ENCODE measurements at regions not wholly inside any gene's neighbourhood (a gene's known extent, or its start where the extent isn't known, plus 50 kb on each side); places are given as distances from the start of the nearest gene placed in this dataset.

DNA sequence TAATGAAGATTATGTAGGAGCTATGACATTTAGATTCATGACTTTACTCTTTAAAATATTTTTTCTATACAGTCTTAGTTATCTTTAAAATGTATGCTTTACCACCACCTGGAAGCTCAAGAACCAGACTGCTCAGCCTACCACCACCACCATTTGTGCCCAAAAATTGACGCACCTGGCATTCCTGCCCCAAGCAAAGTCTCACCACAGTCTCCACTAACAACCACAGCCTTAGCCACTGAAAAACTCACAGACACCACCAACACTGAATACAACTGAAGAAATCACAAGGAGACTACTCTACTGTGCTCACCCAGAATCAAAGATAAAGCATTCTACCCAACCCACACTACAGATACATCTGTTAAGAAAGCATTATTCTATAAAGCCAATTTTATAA, 201.9 kb upstream of the PDE10A start:
- DNase-seq: no peak

DNA sequence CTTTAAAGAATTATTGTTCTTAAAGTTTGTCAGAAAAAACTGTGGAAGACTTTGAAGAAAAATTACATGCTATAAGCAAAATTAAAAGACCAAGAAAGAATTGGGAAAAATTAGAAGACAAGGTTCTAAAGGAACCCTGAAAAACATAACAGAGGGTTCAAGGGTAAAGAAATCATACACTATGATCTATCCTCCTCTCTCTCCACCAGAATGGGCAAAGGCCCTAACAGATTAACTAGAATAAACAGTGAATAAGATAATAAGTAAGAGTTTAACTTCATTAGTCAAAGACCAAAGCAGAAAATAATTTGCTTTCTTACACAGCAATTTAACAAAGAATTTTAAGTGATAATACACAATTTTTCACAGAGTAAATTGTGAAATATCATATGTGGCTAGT, 201.2 kb upstream of the PDE10A start:
- no peak for DNase-seq

DNA sequence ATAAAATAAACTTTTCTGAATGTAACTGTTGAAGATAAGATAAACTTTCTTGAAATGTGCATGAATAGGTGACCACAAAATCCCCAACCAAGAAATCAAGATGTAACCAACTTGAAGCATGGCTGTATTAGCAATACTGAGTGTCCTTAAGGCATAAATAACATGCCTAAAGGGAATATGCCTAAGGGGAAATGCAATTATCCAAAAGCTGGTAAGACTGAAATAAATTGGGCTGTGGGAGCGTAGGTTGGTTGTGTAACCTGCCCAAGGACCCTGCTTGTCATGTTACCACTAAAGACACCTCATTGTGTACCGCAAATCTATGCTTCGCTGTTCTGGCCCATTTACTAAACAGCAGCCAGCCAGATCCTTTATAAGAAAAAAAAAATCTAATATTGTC, 200.8 kb upstream of the PDE10A start:
- no peak for DNase-seq

DNA sequence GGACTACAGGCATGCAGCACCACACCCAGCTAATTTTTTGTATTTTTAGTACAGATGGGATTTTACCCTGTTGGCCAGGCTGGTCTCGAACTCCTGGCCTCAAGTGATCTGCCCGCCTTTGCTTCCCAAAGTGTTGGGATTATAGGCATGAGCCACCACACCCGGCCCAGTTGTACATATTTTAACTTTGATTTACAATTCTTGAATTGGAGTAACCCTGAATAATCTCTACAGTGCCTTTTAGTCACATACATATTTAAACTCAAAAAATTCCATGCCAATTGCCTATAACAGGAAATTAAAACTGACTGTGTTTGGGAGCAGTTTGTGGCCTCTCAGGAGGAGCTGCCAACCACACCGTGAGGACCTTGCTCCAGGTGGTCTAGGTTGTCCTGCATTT, 199.8 kb upstream of the PDE10A start:
- no peak for DNase-seq

DNA sequence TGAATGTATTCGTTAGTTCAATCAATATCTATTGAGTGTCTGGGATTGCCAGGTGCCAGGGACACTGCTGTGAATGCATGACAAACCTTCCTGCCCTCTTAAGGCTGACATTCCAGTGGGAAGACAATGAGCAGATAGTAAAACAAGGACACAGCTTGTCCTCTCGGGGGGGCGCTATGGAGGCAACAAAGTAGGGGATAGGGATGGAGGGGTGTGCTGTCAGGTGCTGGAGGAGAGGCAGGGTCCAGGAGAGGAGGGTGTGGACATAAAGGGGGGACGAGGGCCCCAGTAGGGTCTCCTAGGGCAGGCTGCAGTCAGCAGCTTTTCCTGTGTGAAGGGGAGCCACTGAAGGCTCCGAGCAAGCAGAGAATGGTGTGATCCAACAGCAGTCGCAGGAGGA, 198.2 kb upstream of the PDE10A start:
- DNase-seq: no peak

DNA sequence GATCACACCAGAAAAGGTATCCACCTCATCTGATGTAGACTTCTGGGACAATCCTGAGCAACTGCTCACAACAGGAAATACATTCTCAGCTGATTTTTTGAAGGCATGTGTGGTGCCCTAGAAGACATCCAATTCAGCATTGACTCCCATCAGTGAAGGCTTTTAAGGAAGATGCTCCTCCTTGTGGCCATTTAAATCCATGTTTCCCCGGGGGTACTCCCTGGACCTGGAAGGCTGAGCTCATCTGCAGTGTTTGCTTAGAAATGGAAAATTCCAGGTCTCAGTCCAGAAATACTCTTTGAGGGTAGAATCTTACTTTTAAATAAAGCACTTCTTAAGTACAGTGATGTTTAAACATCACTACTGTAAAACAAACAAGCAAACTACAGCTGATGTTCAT, 195.5 kb upstream of the PDE10A start:
- no peak for DNase-seq

DNA sequence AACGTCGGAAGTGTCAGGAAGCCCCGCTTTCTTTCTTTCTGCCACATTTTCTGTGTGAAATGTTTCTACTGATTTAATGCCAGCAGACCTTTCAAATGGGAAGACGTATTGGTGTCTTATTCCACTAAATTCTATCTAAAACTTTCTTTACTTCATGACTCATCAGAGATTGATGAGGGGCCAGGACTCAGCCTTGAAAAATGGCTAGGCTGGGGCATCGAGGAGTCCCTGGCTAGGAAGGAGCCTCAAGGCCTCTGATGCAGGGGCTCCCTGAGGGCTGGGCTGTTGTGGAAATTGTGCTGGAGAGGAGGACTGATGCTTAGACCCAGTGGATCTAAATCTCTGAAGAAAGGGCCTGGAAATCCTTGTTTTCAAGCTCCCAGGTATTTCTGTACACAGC, 192.8 kb upstream of the PDE10A start:
- DNase-seq: no peak

DNA sequence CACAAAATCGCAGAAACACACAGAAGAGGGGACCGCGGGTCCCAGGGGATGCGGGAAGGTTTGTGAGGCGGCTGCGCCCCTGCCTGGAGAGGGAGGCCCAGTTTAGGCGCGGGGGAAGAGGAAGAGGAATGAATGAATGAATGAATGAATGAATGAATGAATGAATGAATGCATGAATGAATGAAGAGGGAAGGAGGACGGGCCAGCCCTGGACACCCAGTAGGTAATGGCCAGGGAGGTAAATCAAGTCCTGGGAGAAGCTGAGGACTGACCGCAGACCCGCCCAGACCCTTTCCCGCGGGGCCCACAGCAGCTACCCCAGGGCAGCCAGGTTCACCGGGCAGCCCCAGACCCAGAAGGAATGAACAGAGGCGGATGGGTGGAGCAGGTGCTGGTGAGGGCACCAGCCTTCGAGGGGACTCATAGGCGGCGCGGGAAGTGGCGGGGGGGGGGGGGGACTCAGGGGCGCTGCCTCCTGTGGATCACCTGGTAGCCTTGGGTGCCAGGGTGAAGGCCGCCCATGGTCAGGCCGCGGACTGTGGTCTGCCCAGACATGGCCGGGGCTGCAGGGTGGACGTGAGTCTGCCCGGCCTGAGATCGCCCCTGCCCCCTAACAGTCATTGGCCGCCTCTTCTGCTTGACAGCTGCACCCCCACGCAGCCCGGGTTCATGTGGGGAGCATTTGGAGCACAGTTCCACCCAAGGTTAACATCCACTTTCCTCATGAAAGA, 192.0 kb upstream of the PDE10A start:
- no peak for DNase-seq

DNA sequence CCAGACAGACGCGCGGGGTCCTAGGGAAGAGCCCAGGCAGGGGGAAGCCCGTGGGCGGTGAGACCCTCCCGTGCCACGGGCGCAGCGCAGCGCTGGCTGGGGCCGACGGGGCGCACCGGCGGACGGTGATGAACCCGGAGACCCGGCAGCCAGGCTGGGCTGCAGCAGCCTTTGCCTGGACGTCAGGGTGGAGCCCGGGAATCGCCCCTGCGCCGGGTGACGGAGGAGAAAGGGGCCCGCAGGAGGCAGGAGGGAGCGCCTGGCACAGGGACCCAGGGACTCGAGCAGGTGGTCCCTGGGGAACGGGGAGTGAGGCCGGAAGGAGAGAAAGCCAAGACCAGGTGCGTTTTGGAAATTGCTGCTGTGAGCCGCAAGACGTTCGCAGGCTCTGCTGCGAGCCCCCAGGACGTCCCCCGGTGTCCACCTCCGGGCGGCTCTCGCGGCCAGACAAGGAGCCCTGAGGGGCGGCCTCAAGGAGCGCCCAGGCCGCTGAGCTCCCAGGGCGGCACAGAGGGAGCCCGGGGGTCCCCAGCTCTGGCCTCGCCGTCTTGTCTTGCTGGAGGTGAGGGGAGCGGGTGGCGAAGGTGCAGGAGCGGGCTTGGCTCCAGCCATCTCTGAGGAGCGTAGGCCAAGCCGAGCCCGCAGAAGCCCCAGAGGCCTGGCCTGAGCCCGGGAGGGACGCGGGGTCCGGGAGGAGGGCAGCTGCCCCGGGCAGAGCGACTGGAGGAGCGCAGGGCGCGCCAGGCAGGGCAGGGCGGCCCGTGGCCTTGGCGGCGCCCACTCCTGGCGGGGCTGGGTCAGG, 191.2 kb upstream of the PDE10A start:
- no peak for DNase-seq

DNA sequence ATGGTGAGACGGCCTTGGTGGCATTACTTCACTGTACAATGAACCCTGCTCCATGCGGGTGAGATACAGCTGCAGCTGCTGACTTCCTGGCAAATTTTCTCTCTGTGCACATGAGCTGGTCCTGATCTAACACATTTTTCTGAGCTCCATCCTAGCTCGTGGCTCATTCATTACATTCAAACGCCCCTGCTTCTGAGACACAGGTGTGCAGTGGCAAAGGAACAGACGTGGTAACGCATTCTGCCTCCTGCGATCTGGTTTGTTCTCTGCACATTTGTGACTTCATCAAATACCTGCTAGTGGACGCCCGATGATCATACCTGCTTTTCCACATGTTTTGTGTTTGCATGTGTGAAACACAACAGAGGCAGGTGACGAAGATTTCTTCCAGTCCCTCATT, 189.6 kb upstream of the PDE10A start:
- DNase-seq: no peak

DNA sequence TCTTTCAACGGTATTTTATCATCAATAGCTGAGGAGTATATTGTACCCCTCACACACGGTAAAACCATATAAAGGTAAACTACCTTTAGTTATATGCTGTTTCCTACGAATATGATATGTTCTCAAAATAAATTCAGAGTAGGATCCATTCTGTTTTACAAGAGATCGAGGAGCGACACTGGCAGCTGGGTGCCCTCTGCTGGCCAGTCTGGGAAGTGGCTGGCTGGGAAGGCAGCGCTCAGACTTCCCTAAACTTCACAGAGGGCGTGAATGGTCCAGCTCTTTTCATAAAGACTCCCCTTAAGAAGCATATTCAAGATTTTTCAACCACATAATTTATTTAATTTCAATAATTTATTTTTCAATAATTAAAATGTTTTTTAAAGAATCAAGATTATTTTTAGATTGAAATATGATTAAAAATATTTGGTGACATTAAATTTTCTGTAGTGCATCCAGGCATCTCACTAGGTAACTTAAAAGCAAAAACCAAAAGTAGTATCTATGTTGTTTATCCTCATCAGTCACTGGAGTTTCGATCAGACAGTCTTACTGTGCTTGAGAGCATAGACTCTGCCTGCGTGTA, 187.5 kb upstream of the PDE10A start:
- DNase-seq: peak; percentile 52

DNA sequence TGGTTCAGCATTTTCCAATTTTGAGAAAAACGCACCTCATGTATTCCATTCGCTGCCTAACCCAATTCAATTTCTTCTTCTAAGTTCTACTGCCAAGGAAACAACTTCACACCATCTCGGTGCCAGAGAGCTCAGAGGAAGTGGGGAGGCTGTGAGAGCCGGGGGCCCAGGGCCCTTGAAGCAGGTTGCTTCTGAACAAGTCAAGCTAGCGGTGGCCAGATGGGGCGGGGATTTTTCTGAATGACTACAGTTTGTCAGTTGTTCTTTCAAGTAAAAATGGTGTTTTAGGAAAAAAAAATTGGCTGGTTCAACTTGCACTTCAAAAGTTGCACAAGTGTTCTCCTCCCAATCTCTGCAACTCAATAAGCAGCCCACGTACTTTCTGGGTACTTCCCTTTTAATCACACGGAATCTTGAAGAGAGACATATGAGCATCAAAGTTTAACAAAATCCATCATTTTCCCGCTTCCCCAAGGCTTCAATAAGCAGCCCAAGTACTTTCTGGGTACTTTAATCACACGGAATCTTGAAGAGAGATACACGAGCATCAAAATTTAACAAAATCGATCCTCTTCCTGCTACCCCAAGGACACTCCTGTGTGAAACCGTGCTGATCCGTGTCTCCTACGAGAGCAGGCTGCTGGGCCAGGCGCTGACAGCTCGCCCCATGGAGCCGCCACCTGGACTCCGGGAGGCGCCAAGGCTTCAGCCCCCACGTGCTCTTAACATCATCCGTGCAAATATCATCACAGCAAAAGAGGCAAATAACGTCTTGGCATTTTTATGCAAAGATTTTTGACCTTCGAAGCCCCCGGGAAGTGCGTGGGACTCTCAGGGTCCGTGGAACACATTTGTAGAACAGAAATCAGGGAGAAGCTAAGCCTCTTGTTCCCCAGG, 186.7 kb upstream of the PDE10A start:
- DNase-seq: no peak

DNA sequence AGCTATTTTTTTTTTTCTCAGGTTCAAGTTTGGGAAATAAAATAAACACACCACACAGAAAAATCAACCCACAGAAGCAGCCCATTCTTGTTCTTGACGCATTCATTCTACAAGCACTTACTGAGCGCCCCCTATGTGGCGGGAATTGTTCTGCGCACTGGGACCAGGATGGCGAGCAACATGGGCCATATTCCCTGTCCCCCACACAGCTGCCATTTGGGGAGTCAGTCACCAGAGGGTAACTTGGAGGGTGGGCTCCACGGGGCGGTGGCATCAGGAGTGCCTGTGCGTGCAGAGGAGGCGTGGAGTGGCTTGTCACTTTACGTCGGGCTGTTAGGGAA, 185.0 kb upstream of the PDE10A start:
- no peak for DNase-seq

DNA sequence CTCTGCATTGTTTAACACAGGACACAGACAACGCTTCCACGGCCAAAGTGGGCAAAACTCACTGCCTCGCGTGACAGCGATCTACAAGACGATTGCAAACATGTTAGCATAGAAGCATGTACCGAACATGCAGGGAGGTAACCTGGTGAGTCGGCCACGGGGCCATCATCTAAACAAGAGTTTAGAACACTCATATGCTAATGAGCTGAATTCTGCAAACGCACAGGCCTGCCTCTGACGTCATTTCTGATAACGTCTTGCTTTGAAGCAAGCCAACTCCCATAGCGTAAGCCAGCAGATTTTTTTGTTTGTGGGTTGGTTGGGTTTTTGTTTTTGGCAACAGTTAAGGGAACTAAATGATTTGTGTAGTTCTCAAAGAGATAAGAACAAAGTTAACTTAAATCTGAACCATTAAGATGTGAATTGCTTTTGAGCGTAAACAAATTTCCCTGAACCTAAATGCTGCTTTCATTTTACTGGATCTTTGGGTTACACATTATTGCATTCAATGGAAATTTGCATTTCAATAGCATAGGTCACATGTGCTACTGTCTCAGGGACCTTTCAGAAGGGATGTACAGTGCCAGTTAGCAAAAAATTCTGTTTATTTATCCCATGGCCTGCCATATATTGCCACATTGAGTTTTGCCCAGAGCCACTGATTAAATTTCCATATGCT, 184.5 kb upstream of the PDE10A start:
- peak; percentile 9 for DNase-seq

DNA sequence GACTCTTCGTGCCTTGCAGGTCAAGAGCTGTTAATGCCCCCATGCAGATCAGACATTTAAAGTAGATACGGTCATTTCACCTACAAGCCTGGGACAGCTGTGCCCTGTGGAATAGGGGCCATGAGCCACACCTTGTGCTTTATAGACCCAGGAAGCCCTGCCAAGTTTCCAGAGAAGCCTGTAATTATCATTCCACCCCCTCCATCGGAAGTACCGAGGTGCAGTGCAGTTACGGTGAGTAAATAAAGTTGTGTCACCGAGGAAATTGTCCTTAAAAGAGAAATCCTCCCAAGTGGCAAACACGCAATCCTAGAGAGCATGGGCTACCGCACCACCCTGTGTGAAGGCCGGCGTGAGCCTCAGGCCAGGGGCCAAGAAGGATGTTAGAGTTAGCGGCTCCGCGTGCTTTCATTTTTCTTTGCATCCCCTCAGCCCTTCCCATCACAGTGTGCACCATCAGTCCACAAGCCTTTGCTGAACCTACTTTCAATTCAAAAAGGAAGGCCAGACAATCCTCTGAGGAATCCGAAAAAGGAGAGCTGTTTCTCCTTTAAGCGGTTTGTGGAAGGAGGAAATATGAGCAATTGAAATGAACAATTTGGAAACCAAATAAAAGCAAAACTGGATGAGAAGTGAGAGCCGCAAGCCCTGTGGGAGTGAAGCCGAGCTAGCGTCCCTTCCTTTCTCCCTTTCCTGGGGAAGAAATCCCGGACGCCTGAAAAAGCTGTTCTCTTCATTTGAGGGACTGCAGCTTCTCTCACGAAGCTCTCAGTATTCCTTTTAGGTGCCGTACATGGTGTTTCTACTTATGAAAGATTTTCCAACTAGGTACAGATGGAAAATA, 183.3 kb upstream of the PDE10A start:
- DNase-seq: no peak

DNA sequence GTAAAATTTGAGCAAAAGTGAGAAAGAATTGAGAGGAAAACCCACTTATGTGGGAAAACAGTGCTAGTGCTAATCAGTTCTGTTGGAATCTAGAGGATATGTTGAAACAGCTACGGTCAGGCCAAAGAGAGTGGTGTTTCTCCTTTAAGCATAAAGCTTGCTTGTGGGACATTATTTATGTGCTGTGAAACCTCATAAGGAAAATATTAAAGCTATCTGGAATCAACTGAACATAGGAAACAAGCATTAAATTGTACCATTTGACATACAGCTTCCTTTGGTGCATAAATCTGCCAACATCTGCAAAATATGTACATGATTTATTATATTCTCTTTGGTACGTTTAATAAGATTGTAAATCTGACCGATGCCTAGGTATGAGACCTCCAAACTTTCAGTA, 182.5 kb upstream of the PDE10A start:
- no peak for DNase-seq

DNA sequence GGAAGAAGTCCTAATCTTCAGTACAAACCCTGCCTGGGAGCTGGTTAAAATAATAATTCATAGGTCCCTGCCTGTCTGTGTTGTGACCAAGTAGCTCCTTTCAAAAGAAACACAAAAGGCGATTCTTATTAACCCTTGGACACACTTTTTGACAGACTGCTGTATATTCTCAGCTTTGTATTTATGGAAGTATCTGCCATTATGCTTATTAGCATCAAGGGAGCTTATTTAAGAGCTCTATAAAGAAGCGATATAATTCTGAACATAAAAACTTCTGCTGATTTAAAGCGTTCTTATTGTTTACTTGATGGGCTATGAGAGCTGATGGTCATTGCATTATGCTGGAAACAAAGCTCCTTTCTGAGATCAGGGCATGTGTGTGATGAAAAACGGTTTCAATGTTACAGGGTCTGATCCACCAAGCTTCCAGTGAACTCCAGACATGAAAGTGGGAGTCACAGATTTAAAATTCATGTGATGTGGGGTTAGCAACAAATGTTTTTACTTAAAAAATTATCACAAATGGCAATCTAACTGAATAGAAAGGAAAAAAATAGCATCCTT, 181.8 kb upstream of the PDE10A start:
- no peak for DNase-seq

DNA sequence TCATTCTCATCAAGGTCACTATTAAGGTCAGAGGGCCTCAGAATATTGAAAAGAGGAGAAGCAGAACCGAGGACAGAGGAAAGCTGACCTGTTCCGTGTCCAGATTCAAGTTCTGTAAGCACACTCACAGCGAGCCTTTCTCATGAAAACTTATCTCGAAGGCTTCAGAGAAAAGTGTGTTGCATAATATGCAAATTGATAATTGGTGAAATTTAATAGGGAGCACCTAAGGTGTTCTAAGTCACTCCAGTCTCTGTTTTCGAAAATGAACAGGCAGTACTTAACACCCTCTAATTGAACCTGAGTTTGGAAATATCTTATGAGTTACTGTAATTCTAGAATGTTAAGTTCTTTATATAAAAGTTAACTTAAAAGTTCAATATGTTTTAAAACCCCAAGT, 181.2 kb upstream of the PDE10A start:
- no peak for DNase-seq

DNA sequence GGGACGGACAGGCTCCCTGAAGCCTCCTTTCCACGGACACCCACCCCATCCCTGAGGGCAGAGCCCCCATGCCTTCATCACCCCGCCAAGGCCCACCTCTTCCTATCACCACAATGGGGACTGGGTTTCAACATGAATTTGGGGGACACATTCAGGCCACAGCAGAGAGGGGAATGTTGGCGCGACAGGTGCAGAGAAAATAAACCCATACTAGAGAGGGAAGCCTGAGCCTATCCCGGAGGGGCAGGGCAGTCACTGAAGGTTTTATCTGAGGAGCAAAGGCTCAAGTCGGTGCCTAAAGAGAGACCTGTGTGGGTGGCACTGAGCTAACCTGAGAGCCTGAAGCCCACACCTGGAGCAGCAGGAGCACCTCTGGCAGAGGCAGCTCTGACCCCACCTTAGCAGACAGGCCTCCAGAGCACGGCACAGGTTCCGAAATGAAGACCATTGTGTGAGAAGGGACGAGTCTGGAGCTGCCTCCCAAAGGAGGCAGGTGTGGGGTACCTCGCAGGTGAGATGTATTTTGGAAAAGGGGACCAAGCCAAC, 180.6 kb upstream of the PDE10A start:
- no peak for DNase-seq

DNA sequence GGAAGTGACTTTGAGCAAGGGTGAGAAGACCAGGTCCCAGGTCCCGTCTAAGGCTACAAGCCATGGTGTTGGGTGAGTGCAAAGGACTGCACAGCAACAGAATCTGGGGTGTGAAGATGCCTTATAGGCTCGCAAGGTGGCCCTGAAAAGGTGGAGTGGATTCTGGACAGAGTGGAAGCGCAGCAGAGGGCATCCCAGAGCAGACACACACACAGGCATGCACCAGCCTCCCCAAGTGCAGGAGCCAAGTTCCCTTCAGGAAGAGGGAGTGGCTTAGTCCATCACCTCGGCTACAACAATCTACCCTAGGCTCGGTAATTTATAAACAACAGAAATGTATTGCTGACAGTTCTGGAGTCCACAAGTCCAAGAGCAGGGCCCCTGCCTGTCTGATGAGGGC, 180.1 kb upstream of the PDE10A start:
- no peak for DNase-seq

DNA sequence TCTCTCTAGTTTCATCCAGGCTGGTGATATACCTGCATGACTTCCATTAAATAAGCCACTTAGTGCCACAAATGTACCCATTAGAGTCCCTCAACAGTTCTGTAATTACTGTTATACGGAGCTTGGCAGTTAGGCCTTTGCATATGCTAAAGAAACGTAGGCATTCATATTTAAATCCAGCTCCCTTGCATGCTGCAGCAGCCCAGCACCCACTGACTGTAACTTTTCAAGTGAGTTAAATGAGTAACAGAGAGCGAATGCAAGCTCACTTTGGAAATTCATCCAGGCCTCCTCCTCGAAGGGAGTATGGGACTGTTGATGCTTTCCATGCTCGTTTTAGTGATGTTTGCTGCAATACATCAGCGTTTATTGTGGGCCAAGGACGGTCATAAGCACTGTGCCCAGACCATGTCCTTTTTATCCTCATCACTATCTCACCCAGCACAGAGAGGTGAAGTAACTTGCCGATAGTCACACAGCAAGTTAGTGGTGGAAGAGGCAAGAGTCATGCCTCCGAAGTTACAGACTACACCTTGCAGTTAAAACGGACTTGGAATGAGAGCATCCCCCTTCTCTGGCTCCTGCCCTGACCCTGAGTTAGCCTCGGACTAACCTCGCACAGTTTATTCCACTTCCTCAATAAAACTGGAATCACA, 179.4 kb upstream of the PDE10A start:
- DNase-seq: no peak
